HFF-Myc (cell line): ENCODE measurements at regions not wholly inside any gene's neighbourhood (a gene's known extent, or its start where the extent isn't known, plus 50 kb on each side); places are given as distances from the start of the nearest gene placed in this dataset.
"Not testable (repeated sequence)": the region's sequence is repeated elsewhere in the genome, so short reads cannot be mapped to it uniquely, and the experiment has no call there.

Source experiments
- DNase-seq: peaks from one replicate; pipeline ENCODE4 v3.0.0-alpha.2; 2011; ENCODE audit warnings: low read depth; ENCODE audit errors: extremely low read depth
- H3K4me3 ChIP-seq: replicated peaks from 2 replicates; pipeline ENCODE4 v1.5.1; 2011; ENCODE audit warnings: low read depth, mild to moderate bottlenecking, control low read depth, low read length
- TF ChIP-seq, protein P1 (sequence below): IDR thresholded peaks from 2 replicates; pipeline ENCODE4 v1.5.1; 2012; ENCODE audit warnings: mild to moderate bottlenecking, low read depth, low read length, control low read depth; ENCODE audit errors: missing control alignments

DNA sequence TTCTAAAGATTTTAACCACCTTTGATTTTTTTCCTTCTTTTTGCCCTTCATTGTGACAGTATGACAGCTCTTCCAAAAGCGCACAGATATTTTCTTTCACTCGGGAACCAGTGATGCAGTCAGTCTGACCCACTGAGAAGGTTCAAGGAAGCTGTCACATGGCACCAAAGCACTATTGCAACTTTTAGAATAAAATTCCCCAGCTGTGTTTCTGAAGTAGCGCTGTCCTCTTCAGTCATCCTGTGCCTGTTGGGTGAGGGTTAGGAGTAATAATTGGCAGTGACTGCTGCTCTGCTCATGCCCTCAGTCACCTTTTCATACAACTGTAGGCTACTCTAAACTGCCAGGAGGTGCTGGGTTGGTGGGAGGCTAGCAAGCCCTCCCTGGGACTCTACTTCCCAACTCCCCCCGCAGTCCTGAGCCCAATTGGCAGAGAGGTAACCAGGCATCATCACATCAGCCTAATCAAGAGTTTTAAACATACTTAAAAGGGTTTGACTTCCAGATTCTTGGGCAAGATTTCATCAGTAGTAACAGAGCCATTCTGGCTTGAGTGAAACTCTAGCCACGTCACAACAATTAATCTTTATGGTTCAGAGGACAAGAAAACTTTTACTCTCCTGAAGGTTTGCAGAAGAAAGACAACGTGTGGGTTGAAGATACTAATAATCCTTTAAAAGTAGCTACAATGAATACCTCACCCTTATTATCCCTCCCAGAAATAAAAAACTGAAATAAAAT is 473.3 kb downstream of the FBXO15 start:
- H3K4me3 ChIP-seq: no peak overlapping the region
- TF ChIP-seq, protein P1, sequence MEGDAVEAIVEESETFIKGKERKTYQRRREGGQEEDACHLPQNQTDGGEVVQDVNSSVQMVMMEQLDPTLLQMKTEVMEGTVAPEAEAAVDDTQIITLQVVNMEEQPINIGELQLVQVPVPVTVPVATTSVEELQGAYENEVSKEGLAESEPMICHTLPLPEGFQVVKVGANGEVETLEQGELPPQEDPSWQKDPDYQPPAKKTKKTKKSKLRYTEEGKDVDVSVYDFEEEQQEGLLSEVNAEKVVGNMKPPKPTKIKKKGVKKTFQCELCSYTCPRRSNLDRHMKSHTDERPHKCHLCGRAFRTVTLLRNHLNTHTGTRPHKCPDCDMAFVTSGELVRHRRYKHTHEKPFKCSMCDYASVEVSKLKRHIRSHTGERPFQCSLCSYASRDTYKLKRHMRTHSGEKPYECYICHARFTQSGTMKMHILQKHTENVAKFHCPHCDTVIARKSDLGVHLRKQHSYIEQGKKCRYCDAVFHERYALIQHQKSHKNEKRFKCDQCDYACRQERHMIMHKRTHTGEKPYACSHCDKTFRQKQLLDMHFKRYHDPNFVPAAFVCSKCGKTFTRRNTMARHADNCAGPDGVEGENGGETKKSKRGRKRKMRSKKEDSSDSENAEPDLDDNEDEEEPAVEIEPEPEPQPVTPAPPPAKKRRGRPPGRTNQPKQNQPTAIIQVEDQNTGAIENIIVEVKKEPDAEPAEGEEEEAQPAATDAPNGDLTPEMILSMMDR: no peak

DNA sequence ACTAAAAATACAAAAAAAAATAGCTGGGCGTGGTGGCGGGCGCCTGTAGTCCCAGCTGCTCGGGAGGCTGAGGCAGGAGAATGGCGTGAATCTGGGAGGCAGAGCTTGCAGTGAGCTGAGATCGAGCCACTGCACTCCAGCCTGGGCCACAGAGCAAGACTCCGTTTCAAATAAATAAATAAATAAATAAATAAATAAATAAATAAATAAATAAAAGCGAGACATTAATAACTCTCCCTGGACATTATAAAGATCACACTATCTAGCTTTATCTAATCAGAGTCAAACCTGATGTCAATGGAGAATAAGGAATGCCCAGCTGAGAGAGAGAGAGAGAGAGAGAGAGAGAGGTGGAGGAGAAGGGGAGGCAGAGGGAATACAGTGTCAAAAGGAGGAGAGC is 476.2 kb downstream of the FBXO15 start:
- DNase-seq, H3K4me3 ChIP-seq: not testable (repeated sequence)

More for the DNA sequence above, 473.3 kb downstream of the FBXO15 start:
- no peak for DNase-seq

DNA sequence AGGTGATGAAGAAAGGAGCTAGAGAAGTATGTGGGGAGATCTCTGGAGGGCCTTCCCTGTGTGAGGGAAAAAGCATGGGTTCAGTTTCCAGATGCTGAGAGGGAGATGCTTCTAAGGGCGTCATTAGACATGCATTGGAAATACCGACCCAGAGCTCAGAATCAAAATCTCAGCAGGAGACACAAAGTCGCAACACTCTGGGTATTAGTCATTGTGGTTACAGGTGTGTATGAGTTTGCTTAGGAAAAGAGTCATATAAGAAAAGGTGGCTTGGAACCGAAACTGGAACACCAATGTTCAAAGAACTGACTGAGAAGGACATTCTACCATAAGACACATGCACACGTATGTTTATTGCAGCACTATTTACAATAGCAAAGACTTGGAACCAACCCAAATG is 477.1 kb downstream of the FBXO15 start:
- TF ChIP-seq, protein P1: no peak
- no peak for DNase-seq
- H3K4me3 ChIP-seq: no peak overlapping the region

- DNase-seq: no peak
- no peak overlapping the region for H3K4me3 ChIP-seq
- TF ChIP-seq, protein P1: no peak
Observed at GRCh38 chr18:73670039-73670438, 477.6 kb downstream of the FBXO15 start.

- TF ChIP-seq, protein P1: no peak
- DNase-seq: no peak
- no peak overlapping the region for H3K4me3 ChIP-seq
Observed at GRCh38 chr18:73669297-73669696, 478.3 kb downstream of the FBXO15 start.

DNA sequence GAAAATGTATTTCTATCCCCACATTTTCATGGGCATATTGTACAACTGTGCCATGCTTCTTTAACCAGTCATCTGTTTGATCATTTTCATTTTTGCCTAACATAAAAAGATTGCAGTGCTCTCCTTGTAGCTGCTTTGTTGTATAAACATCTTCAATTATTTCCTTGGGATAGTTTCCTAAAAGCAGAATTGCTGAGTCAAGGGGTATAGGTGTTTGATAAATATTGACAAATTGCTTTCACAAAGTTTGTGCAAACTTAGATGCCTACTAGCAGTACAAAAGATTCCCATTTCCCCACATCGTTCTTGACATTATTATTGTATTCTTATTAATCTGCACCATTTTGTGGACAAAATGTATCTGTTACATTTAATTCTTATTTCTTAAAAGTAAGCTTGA is 479.6 kb downstream of the FBXO15 start:
- H3K4me3 ChIP-seq: no peak overlapping the region
- DNase-seq: no peak
- TF ChIP-seq, protein P1: no peak

- H3K4me3 ChIP-seq: no peak overlapping the region
- TF ChIP-seq, protein P1: no peak
- DNase-seq: no peak
Observed at GRCh38 chr18:73666772-73667171, 480.9 kb downstream of the FBXO15 start.
